ENCODE measurements at regions not wholly inside any gene's neighbourhood (a gene's known extent, or its start where the extent isn't known, plus 50 kb on each side); places are given as distances from the start of the nearest gene placed in this dataset.

DNA sequence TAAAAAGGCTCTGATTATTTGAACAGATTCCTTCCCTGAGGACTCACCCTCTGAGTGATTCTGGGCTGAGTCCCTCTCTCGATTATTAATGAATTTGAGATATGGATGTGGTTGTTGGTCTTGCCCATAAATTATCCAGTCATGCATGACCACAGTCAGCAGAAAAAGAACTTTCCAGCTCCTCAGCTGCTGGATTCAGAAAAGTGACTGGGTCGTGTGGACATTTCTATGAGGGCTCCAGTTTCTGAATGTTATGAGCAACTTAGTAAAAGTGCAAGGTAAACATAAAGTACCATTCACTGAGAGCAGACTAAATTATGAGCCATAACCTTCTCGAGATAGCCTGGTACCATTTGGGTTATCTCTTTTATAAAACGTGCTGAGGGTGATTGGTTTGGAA is 100.1 kb upstream of the CLDN10 start:
- TF ChIP-seq ZFP3 (CRISPR knock-in tag; IDR thresholded peaks at IDR 0.05) (no peak), OSR1 (CRISPR knock-in tag; IDR thresholded peaks at IDR 0.05) (no peak), RARB (CRISPR knock-in tag; IDR thresholded peaks at IDR 0.05) (no peak), CSDC2 (CRISPR knock-in tag; IDR thresholded peaks at IDR 0.05) (no peak), TOX (CRISPR knock-in tag; IDR thresholded peaks at IDR 0.05; ENCODE audit: borderline replicate concordance) (no peak), ARNTL (CRISPR knock-in tag; IDR thresholded peaks at IDR 0.05; ENCODE audit: borderline replicate concordance, low read depth) (no peak), ZFP30 (CRISPR knock-in tag; IDR thresholded peaks at IDR 0.05) (no peak), ZC3H10 (CRISPR knock-in tag; IDR thresholded peaks at IDR 0.05) (no peak)
- TF ChIP-seq, protein P1, sequence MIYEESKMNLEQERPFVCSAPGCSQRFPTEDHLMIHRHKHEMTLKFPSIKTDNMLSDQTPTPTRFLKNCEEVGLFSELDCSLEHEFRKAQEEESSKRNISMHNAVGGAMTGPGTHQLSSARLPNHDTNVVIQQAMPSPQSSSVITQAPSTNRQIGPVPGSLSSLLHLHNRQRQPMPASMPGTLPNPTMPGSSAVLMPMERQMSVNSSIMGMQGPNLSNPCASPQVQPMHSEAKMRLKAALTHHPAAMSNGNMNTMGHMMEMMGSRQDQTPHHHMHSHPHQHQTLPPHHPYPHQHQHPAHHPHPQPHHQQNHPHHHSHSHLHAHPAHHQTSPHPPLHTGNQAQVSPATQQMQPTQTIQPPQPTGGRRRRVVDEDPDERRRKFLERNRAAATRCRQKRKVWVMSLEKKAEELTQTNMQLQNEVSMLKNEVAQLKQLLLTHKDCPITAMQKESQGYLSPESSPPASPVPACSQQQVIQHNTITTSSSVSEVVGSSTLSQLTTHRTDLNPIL (CRISPR knock-in tag; IDR thresholded peaks at IDR 0.05; ENCODE audit: low read depth), result no peak
- TF ChIP-seq, protein P2, sequence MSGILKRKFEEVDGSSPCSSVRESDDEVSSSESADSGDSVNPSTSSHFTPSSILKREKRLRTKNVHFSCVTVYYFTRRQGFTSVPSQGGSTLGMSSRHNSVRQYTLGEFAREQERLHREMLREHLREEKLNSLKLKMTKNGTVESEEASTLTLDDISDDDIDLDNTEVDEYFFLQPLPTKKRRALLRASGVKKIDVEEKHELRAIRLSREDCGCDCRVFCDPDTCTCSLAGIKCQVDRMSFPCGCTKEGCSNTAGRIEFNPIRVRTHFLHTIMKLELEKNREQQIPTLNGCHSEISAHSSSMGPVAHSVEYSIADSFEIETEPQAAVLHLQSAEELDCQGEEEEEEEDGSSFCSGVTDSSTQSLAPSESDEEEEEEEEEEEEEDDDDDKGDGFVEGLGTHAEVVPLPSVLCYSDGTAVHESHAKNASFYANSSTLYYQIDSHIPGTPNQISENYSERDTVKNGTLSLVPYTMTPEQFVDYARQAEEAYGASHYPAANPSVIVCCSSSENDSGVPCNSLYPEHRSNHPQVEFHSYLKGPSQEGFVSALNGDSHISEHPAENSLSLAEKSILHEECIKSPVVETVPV (CRISPR knock-in tag; IDR thresholded peaks at IDR 0.05), result no peak
- TF ChIP-seq, protein P3, sequence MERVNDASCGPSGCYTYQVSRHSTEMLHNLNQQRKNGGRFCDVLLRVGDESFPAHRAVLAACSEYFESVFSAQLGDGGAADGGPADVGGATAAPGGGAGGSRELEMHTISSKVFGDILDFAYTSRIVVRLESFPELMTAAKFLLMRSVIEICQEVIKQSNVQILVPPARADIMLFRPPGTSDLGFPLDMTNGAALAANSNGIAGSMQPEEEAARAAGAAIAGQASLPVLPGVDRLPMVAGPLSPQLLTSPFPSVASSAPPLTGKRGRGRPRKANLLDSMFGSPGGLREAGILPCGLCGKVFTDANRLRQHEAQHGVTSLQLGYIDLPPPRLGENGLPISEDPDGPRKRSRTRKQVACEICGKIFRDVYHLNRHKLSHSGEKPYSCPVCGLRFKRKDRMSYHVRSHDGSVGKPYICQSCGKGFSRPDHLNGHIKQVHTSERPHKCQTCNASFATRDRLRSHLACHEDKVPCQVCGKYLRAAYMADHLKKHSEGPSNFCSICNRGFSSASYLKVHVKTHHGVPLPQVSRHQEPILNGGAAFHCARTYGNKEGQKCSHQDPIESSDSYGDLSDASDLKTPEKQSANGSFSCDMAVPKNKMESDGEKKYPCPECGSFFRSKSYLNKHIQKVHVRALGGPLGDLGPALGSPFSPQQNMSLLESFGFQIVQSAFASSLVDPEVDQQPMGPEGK (CRISPR knock-in tag; IDR thresholded peaks at IDR 0.05; ENCODE audit: borderline replicate concordance), result no peak

Measured in SK-N-SH treated with all-trans-retinoic acid at 6 μM for 48 hours (cell line).